ENCODE measurements at regions not wholly inside any gene's neighbourhood (a gene's known extent, or its start where the extent isn't known, plus 50 kb on each side); places are given as distances from the start of the nearest gene placed in this dataset.

DNA sequence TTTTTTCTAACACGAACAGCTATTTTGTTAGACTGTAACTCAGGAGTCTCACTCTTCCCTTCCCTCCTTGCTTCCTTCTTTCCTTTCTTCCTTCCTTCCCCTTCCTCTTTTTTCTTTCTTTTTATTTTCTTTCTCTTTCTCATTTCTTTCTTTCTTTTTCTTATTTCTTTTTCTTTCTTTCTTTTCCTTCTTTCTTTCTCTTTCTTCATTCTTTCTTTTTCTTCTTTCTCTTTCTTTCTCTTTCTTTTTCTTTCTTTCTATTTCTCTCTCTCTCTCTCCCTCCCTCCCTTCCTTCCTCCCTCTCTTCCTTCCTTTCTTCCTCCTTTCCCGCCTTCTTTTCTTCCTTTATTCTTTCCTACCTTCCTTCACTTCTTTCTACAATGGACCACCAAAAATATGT lies 1443.0 kb upstream of the LRRTM3 start:
- DNase-seq, result no peak

DNA sequence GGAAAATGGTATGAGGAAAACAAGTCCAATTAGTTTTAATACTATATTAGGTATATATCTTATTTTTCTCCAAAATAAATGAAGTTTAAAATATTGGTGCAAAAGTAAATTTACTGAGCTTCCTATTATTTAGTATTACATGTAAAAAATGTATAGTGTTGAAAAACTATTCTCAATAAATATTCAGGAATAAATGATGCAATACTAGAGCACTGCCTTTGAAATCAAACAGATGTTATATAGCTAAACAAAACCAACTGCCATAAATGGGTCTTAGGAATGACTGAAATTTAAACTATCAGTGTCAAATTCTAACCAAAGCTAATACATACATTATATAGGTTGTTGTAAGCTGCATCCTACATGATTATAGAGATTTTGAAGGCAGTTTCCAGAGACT lies 1434.0 kb upstream of the LRRTM3 start:
- no peak for DNase-seq

GRCh38 chr10:65496541-65496940 lies 1429.3 kb upstream of the LRRTM3 start:
- DNase-seq, result no peak

- DNase-seq, result no peak
These were observed 1428.0 kb upstream of the LRRTM3 start for GRCh38 chr10:65497837-65498236.

DNA sequence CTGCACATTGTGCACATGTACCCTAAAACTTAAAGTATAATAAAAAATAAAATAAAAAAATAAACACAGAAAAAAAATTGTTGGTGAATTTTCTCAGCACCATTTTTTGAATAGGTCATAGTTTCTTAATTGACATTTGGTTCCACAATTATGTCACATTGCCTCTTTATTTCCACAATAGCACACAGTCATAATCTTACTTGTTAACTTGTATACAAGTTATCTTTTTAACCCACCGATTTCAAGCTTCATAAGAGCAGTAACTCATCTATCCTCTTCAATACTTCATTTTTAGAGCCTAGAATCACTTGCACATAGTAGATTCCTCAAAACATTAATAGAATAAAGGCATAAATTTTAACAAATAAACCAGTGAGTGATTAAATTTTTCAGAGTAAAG lies 1425.1 kb upstream of the LRRTM3 start:
- no peak for DNase-seq

GRCh38 chr10:65501259-65501658 lies 1424.6 kb upstream of the LRRTM3 start:
- no peak for DNase-seq

GRCh38 chr10:65518379-65518778 lies 1407.5 kb upstream of the LRRTM3 start:
- no peak for DNase-seq

DNA sequence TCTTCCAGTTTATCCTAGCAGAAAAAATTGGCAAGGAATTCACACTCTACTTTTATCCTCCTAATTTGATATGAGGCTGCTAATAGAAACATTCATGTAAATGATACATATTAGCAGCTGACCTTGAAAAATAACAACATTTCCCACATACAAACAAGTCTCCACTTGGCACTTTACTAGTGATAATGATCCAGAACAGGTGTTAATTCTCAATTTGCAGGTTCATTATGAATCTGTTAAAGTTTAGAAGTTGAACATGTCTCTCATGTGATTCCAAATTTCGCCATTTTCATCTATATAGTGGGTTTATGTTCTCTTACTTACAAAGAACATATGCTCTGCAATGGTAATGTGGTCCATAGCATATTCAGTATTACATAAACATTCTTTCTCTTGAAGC lies 1396.8 kb upstream of the LRRTM3 start:
- no peak for DNase-seq

DNA sequence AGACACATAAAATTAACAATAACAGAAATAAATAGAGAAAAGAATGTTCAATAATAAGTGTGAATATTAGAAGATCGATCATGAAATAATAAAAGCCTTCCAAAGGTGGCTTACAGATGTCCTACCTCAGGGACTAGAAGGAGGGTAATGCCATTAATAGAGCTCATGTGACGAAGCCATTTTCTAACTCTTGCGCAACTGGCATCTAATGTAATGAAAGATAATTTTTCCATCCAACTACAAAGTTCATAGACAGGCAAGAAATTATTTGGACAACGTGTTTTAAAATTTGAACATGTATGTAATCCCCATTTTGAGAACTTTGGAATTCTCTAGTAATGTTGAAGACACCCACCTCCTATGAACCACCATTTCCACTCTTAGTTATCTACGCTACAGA lies 1394.3 kb upstream of the LRRTM3 start:
- DNase-seq, result no peak

GRCh38 chr10:65534771-65535170 lies 1391.1 kb upstream of the LRRTM3 start:
- DNase-seq, result no peak

DNA sequence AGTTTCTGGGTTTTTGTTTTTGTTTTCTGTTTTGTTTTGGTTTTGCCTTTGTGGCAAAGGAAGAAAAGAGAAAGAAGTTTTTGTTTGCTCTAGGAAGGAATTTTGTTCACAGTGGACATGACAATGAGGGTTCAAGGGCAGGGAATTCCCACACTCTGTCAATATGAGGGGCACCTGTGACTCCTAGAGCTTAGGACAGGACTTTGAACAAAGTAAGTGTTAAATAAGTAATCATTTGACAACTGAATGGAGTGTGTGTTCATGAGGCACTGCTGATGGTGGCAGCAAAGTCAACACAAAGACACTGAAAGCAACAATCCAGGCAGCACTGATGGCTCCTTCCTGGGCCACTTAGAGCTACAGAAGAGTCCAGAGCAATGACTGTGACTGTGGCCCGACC lies 1381.1 kb upstream of the LRRTM3 start:
- no peak for DNase-seq

DNA sequence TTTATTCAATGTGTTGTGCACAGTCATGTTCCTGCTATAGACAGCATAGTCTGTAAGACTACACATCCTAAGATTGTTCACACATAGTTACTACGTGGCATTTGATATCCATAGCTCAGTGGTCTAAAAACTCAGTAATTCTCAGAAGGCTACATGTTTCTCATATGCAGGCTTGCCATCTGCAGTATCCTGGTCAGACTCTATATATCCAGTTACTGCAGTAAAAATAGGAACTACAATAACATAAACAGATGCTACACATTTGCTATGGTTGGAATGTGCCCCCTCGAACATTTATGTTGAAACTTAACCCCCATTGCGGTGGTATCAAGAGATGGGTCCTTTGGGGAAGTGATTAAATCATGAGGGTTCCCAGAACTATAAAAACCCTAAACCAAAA lies 1377.8 kb upstream of the LRRTM3 start:
- DNase-seq, result no peak

- no peak for DNase-seq
These were observed 1375.1 kb upstream of the LRRTM3 start for GRCh38 chr10:65550761-65551160.

GRCh38 chr10:65555192-65555591 lies 1370.6 kb upstream of the LRRTM3 start:
- DNase-seq, result no peak

DNA sequence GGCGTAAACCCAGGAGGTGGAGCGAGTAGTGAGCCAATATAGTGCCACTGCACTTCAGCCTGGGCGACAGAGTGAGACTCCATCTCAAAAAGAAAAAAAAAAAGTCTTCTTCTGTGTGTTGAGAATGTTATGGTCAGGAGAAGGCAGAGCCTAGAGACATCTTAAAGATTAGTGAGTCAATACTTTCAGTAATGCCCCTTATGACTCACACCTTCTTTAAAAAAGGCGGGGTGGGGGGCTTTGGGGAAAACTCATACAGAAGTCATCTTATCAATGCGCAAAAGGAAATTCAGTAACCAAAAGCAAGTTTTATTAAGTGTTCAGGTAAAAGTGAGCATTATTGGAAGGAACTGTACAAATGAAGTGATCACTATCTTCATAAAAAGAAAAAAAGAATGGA lies 1369.8 kb upstream of the LRRTM3 start:
- DNase-seq, result no peak

DNA sequence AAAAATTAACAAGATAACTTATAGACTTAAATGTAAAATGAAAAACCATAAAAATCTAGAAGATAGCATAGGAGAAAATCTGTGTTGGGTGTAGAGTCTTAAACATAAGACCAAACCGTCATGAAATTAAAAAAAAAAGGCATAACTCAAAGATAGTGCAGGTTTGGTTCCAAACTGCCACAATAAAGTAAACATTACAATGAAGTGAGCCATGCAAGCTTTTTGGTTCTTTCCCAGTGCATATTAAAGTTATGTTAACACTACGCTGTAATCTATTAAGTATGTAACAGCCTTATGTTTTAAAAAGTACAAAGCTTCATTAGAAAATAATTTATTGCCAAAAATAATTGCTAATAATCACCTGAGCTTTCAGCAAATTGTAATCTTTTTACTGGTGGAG lies 1366.5 kb upstream of the LRRTM3 start:
- DNase-seq, result no peak

GRCh38 chr10:65565246-65565645 lies 1360.6 kb upstream of the LRRTM3 start:
- DNase-seq, result no peak

DNA sequence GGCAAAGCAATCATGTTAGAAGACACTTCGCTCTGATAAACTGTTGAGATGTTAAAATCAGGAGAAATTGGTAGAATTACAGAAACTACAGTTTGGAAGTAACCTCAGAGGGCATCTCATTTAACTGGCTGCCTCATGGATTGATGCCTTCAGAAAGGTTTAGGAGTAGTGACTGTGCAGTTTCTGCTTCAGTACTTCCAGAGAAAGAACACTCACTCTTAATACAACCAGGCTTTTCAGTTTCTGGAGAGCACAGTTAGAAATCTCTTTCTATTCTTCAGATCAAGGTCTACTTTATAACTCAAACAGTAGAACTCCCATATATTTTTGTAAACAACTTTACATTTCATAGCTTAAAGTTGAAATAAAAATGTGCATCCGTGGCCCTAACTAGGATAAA lies 1358.9 kb upstream of the LRRTM3 start:
- no peak for DNase-seq

GRCh38 chr10:65570143-65571010 lies 1355.5 kb upstream of the LRRTM3 start:
- no peak for DNase-seq

- no peak for DNase-seq
These were observed 1354.7 kb upstream of the LRRTM3 start for GRCh38 chr10:65571011-65571570.

GRCh38 chr10:65581426-65582026 lies 1344.3 kb upstream of the LRRTM3 start:
- DNase-seq, result no peak

DNA sequence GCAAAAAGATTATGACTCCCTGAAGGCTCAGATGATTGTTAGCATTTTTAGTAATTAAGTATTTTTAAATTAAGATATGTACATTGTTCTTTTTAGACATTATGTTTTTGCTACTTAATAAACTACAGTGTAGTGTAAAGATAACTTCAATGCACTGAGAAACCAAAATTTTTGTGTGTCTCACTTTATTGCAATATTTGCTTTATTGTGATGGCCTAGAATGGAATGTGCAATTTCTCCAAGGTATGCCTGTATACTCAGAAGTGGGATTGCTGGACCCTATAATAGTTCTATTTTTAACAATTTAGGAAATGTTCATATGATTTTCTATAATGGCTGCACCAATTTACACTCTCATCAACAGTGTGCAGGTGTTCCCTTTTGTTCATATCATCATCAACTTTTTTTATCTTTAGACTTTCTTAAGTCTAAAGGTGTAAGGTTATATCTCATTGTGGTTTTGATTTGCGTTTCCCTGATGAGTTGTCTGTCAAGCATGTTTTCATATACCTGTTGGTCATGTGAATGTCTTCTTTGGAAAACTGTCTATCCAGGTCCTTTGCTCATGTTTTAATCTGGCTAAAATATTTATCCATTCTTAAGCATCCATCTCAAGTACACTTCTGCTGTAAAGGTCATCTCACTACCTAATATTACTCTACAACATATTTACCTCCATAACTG lies 1323.5 kb upstream of the LRRTM3 start:
- no peak for DNase-seq

- no peak for DNase-seq
These were observed 1314.2 kb upstream of the LRRTM3 start for GRCh38 chr10:65611592-65611991.

Measured in stimulated activated CD4-positive, alpha-beta T cell treated with anti-CD3 and anti-CD28 coated beads, Interleukin-12 subunit alpha, Interleukin-12 subunit beta, amount 100 ng/mL, for 4 hours (primary cell).